A673 (cell line): ENCODE measurements at regions not wholly inside any gene's neighbourhood (a gene's known extent, or its start where the extent isn't known, plus 50 kb on each side); places are given as distances from the start of the nearest gene placed in this dataset.

Experiments
- BruUV-seq: library from RNA; stranded (reverse); fragments of 400-500 nt; replicated peaks from 2 replicates; lab custom pipeline; 2021; lab: Mats Ljungman, UMichigan
- CTCF ChIA-PET: fragments of 300-600 bp; sonication (Branson Sonifier 250); formaldehyde crosslinking; loops from one replicate; lab custom pipeline; 2022; ENCODE audit warnings: antibody characterized with exemption; lab: Charles Lee
- POLR2A ChIA-PET: fragments of 300-600 bp; sonication (Branson Sonifier 250); formaldehyde crosslinking; loops from one replicate; lab custom pipeline; 2022; ENCODE audit warnings: antibody characterized with exemption; ENCODE audit not compliant: low non-redundant PET; lab: Charles Lee
- DNase-seq: peaks from one replicate; pipeline ENCODE4 v3.0.0-alpha.2; 2015; ENCODE audit warnings: low spot score
- H3K27ac ChIP-seq: fragments of 200-600 bp; sonication (generic); 2 replicates; pipeline ENCODE4 v1.5.1; 2016; ENCODE audit warnings: mixed run types, low read depth, mild to moderate bottlenecking, mixed read lengths, antibody characterized with exemption, low read length; ENCODE audit not compliant: poor library complexity, severe bottlenecking
- H3K27me3 ChIP-seq: fragments of 200-600 bp; sonication (generic); replicated peaks from 2 replicates; pipeline ENCODE4 v1.6.1; 2017; ENCODE audit warnings: mixed run types, low read depth, mild to moderate bottlenecking, mixed read lengths, antibody characterized with exemption, low read length; ENCODE audit not compliant: insufficient read depth, poor library complexity
- H3K36me3 ChIP-seq: fragments of 200-600 bp; sonication (generic); 2 replicates; pipeline ENCODE4 v1.6.1; 2016; ENCODE audit warnings: mixed run types, mild to moderate bottlenecking, mixed read lengths, antibody characterized with exemption, low read length; ENCODE audit not compliant: insufficient read depth, poor library complexity, severe bottlenecking
- H3K4me1 ChIP-seq: fragments of 200-600 bp; sonication (generic); 2 replicates; pipeline ENCODE4 v1.6.1; 2017; ENCODE audit warnings: mixed run types, mild to moderate bottlenecking, mixed read lengths, antibody characterized with exemption, low read length; ENCODE audit not compliant: insufficient read depth, poor library complexity, severe bottlenecking
- H3K4me3 ChIP-seq: fragments of 200-600 bp; sonication (generic); 2 replicates; pipeline ENCODE4 v1.5.1; 2016; ENCODE audit warnings: low read depth, mixed run types, mild to moderate bottlenecking, mixed read lengths, low read length; ENCODE audit not compliant: poor library complexity, severe bottlenecking
- H3K9me3 ChIP-seq: fragments of 200-600 bp; sonication (generic); 2 replicates; pipeline ENCODE4 v1.6.1; 2016; ENCODE audit warnings: mixed run types, low read depth, mild to moderate bottlenecking, mixed read lengths, antibody characterized with exemption, low read length; ENCODE audit not compliant: poor library complexity, severe bottlenecking
- EZH2 ChIP-seq: fragments of 200-600 bp; sonication (generic); IDR thresholded peaks from 2 replicates; pipeline ENCODE4 v1.6.1; 2017; ENCODE audit warnings: borderline replicate concordance, low read depth, mild to moderate bottlenecking, mixed read lengths, antibody characterized with exemption, low read length; ENCODE audit not compliant: poor library complexity, severe bottlenecking
- intact Hi-C: fragments of 100-400 bp; cut with micrococcal nuclease; formaldehyde crosslinking; loops from one replicate; pipeline ENCODE4 v1.10.0; 2022; ENCODE audit not compliant: unreplicated experiment
- TF ChIP-seq, protein P1 (sequence below): fragments of 300-800, 200-600 bp; sonication (generic); conservative IDR thresholded peaks from 2 replicates; pipeline ENCODE4 v1.5.1; 2017; ENCODE audit warnings: low read depth, mild to moderate bottlenecking, antibody characterized with exemption, low read length, moderate library complexity, mixed read lengths

DNA sequence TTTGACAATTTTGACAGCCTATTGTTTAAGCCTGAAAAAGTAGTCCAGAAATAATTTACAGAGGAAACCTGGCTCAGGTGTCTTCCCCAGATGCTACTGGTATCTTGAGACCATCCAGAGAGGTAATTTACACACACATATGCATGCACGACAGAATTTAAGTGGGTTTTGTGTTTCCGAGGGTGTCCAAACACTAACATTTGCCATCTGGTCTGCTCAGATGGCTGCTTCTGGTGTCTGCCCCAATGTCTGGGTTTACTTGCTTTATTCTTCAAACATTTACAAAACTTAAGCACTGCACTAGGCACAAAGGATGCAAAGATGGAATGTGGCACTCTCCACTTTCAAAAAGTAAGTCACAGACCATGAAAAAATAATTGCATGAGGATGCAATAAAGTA is 226.6 kb upstream of the EGLN3 start:
- intact Hi-C loops, result no loop called here
- no peaks in the 10 kb centered on the region for H3K36me3 ChIP-seq
- no peak for TF ChIP-seq EZH2
- TF ChIP-seq, protein P1, sequence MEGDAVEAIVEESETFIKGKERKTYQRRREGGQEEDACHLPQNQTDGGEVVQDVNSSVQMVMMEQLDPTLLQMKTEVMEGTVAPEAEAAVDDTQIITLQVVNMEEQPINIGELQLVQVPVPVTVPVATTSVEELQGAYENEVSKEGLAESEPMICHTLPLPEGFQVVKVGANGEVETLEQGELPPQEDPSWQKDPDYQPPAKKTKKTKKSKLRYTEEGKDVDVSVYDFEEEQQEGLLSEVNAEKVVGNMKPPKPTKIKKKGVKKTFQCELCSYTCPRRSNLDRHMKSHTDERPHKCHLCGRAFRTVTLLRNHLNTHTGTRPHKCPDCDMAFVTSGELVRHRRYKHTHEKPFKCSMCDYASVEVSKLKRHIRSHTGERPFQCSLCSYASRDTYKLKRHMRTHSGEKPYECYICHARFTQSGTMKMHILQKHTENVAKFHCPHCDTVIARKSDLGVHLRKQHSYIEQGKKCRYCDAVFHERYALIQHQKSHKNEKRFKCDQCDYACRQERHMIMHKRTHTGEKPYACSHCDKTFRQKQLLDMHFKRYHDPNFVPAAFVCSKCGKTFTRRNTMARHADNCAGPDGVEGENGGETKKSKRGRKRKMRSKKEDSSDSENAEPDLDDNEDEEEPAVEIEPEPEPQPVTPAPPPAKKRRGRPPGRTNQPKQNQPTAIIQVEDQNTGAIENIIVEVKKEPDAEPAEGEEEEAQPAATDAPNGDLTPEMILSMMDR, result no peak
- ChIA-PET POLR2A (no interaction called here), CTCF (no interaction called here)
- BruUV-seq, result no TSS peak
- no peaks in the 10 kb centered on the region for H3K9me3 ChIP-seq
- no peak overlapping the region for H3K27ac ChIP-seq
- DNase-seq, result no peak
- H3K4me3 ChIP-seq, result no peak overlapping the region
- no peaks in the 10 kb centered on the region for H3K27me3 ChIP-seq
- no peaks in the 10 kb centered on the region for H3K4me1 ChIP-seq

DNA sequence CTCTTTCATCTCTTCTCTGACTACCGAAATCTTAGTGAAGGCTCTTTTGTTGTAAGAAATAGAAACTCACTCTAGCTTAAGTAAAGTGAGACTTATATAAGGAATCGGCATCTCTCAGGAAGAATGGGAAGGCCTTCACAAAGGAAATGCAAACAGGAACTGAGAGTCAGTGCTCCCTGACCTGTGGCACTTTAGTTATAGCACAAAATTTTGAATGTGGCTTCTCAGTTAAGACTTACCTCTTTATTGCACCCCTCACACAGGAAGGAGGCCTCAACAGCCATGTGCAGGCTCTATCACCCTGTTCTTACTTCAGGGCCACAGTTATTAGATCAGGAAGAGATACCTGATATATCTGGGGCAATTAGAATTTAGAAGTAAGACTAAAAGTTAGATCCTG is 224.7 kb upstream of the EGLN3 start:
- Histone ChIP-seq H3K36me3 (no peaks in the 10 kb centered on the region), H3K4me3 (no peak overlapping the region), H3K4me1 (no peaks in the 10 kb centered on the region), H3K27ac (no peak overlapping the region), H3K9me3 (no peaks in the 10 kb centered on the region), H3K27me3 (no peaks in the 10 kb centered on the region)
- POLR2A ChIA-PET, result interaction anchor here (0.6 kb wide), 2 partner anchors 120 to 163 kb away, joined by 4 to 8 read pairs; no protein-coding TSS in a partner anchor
- no peak for DNase-seq
- TF ChIP-seq EZH2, result no peak
- TF ChIP-seq, protein P1, result no peak
- CTCF ChIA-PET, result no interaction called here
- intact Hi-C loops, result no loop called here
- no TSS peak for BruUV-seq

DNA sequence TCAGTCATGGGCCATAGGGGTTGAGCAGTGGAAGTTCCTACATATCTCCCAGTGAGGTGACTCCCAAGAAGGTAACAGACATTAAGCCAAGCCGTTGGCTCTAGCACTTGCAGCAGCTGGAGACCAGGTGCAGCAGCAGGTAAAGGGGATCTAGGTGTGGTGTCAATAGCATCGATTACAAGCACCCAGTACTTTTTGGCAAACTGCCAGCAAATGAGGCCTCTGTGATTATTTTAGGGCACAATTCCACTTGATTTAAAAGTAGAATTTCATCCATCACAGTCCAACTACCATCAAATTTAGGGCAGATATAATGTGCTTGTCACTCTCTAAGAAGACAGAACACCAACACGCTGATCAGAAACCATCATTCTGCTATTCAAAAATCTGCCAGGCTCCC is 224.1 kb upstream of the EGLN3 start:
- CTCF ChIA-PET, result no interaction called here
- no peak for DNase-seq
- no peak overlapping the region for H3K27ac ChIP-seq
- H3K36me3 ChIP-seq, result no peaks in the 10 kb centered on the region
- POLR2A ChIA-PET, result interaction anchor here (0.6 kb wide), 1 partner anchor 119 kb away, joined by 4 read pairs; no protein-coding TSS in a partner anchor
- H3K27me3 ChIP-seq, result no peaks in the 10 kb centered on the region
- H3K9me3 ChIP-seq, result no peaks in the 10 kb centered on the region
- BruUV-seq, result no TSS peak
- H3K4me1 ChIP-seq, result no peaks in the 10 kb centered on the region
- H3K4me3 ChIP-seq, result no peak overlapping the region
- intact Hi-C loops, result no loop called here
- TF ChIP-seq EZH2, result no peak
- TF ChIP-seq, protein P1, result no peak
